ENCODE measurements at regions not wholly inside any gene's neighbourhood (a gene's known extent, or its start where the extent isn't known, plus 50 kb on each side); places are given as distances from the start of the nearest gene placed in this dataset.

GRCh38 chr13:79767126-79767525 is 286.2 kb downstream of the NDFIP2 start:
- Histone ChIP-seq H3K4me1 (ENCODE audit: control insufficient read depth in 4 of 4, insufficient read depth in 4 of 4, low read length in 3 of 4) (no peaks in the 10 kb centered on the region), H3K36me3 (ENCODE audit: control insufficient read depth in 4 of 4, insufficient read depth in 3 of 4, low read depth in 1 of 4, low read length in 3 of 4) (no peaks in the 10 kb centered on the region), H3K27ac (ENCODE audit: low read depth in 1 of 2, low read length in 2 of 2) (no peak overlapping the region), H3K27me3 (ENCODE audit: control insufficient read depth in 4 of 4, insufficient read depth in 4 of 4, low read length in 3 of 4) (no peaks in the 10 kb centered on the region), H3K4me3 (ENCODE audit: low read depth in 1 of 3, low read length in 3 of 3) (no peak overlapping the region), H3K9me3 (ENCODE audit: control insufficient read depth in 4 of 4, low read length in 3 of 4) (no peaks in the 10 kb centered on the region), H3K9ac (ENCODE audit: low read depth in 1 of 2, low read length in 2 of 2) (no peak overlapping the region)
- 61% methylated on average over 2 of the region's 2 CpGs for WGBS
- TF ChIP-seq FOXA2 (IDR thresholded peaks at IDR 0.05) (no peak), GABPA (IDR thresholded peaks at IDR 0.05 in 1 of 2, conservative IDR thresholded peaks at IDR 0.05 in 1 of 2) (no peak), CTCF (IDR thresholded peaks at IDR 0.05; ENCODE audit: low read depth, low read length, missing input control) (no peak), HNF4G (IDR thresholded peaks at IDR 0.05) (no peak), HNF4A (conservative IDR thresholded peaks at IDR 0.05) (no peak), TAF1 (conservative IDR thresholded peaks at IDR 0.05) (no peak), SP1 (IDR thresholded peaks at IDR 0.05) (no peak), NR2F2 (IDR thresholded peaks at IDR 0.05) (no peak), RXRA (IDR thresholded peaks at IDR 0.05) (no peak), MAX (IDR thresholded peaks at IDR 0.05) (no peak), FOXA1 (IDR thresholded peaks at IDR 0.05) (no peak), RAD21 (IDR thresholded peaks at IDR 0.05) (no peak), ATF3 (IDR thresholded peaks at IDR 0.05) (no peak), JUND (IDR thresholded peaks at IDR 0.05) (no peak), EGR1 (IDR thresholded peaks at IDR 0.05; ENCODE audit: low read depth in 2 of 2) (no peak), YY1 (IDR thresholded peaks at IDR 0.05) (no peak), REST (IDR thresholded peaks at IDR 0.05) (no peak), ZBTB33 (IDR thresholded peaks at IDR 0.05) (no peak)
- no peak for DNase-seq (ENCODE audit: low spot score)

GRCh38 chr13:79765331-79765730 is 284.4 kb downstream of the NDFIP2 start:
- Histone ChIP-seq H3K4me1 (ENCODE audit: control insufficient read depth in 4 of 4, insufficient read depth in 4 of 4, low read length in 3 of 4) (no peaks in the 10 kb centered on the region), H3K9ac (ENCODE audit: low read depth in 1 of 2, low read length in 2 of 2) (no peak overlapping the region)
- TF ChIP-seq JUND (IDR thresholded peaks at IDR 0.05) (no peak), NR2F2 (IDR thresholded peaks at IDR 0.05) (no peak)

More at GRCh38 chr13:79765331-79765730, 284.4 kb downstream of the NDFIP2 start:
- no peak for DNase-seq (ENCODE audit: low spot score)
- no peak overlapping the region for H3K4me3 ChIP-seq (ENCODE audit: low read depth in 1 of 3, low read length in 3 of 3)
- no peaks in the 10 kb centered on the region for H3K27me3 ChIP-seq (ENCODE audit: control insufficient read depth in 4 of 4, insufficient read depth in 4 of 4, low read length in 3 of 4)
- H3K36me3 ChIP-seq (ENCODE audit: control insufficient read depth in 4 of 4, insufficient read depth in 3 of 4, low read depth in 1 of 4, low read length in 3 of 4): no peaks in the 10 kb centered on the region
- H3K9me3 ChIP-seq (ENCODE audit: control insufficient read depth in 4 of 4, low read length in 3 of 4): no peaks in the 10 kb centered on the region
- H3K27ac ChIP-seq (ENCODE audit: low read depth in 1 of 2, low read length in 2 of 2): no peak overlapping the region

All from liver (tissue), 8 donors.